Progenitor cell of endocrine pancreas (in vitro differentiated cells): ENCODE measurements at regions not wholly inside any gene's neighbourhood (a gene's known extent, or its start where the extent isn't known, plus 50 kb on each side); places are given as distances from the start of the nearest gene placed in this dataset.
"Not testable (repeated sequence)": the region's sequence is repeated elsewhere in the genome, so short reads cannot be mapped to it uniquely, and the experiment has no call there.

ENCODE experiments used
- DNase-seq: peaks from one replicate; pipeline ENCODE4 v3.0.0; 2021; ENCODE audit warnings: low spot score; ENCODE audit not compliant: unreplicated experiment
- H3K27ac Mint-ChIP-seq: 2 replicates; pipeline ENCODE4 v1.8.0; 2021; ENCODE audit warnings: mild to moderate bottlenecking, moderate library complexity, mixed read lengths
- H3K27me3 Mint-ChIP-seq: 2 replicates; pipeline ENCODE4 v1.8.0; 2021; ENCODE audit warnings: mixed read lengths
- H3K36me3 Mint-ChIP-seq: 2 replicates; pipeline ENCODE4 v1.8.0; 2022; ENCODE audit warnings: mixed read lengths; ENCODE audit not compliant: insufficient read depth
- H3K4me1 Mint-ChIP-seq: 2 replicates; pipeline ENCODE4 v1.8.0; 2021; ENCODE audit warnings: low read depth, mixed read lengths
- H3K4me3 Mint-ChIP-seq: 2 replicates; pipeline ENCODE4 v1.8.0; 2021; ENCODE audit warnings: low read depth, mild to moderate bottlenecking, moderate library complexity, mixed read lengths
- H3K9me3 Mint-ChIP-seq: 2 replicates; pipeline ENCODE4 v1.8.0; 2021; ENCODE audit warnings: low read depth, mixed read lengths
- TF ChIP-seq, protein P1 (sequence below): fragments of 200-600 bp; sonication (generic); IDR thresholded peaks from one replicate; pipeline ENCODE4 v1.5.0; 2021; ENCODE audit warnings: antibody characterized with exemption, mild to moderate bottlenecking; ENCODE audit not compliant: unreplicated experiment

DNA sequence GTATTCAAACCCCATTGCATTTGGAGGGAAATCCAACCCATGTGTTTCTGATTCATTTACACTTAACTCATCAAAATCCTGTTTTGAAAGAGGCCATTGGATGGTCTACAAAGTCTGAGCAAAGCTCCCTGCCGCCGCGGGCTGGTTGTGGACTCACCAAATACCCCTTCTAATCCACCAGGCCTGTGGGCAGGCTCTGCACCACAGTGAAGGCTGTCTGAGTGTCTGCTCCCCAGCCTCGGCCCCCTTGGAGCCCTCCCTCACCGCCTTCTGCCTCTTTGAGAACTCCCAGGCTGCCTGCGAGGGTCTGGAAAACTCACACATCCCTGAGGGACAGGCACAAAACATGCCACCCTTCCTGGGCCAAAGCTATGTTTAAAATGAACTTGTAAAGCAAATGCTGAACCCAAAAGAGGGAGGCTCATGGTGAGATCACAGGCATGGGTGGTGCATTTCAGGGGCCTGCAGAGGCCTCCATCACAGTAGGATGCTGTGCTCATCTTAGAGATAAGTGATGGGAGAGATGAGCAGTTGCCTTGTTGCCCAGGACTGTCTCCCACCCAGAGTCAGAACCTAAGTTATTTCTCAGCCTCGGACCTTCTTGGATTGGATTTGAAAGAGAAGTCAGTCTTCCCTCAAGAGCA, 225.0 kb downstream of the CYP26B1 start:
- peak overlapping the region; percentile 12 for H3K27ac Mint-ChIP-seq

DNA sequence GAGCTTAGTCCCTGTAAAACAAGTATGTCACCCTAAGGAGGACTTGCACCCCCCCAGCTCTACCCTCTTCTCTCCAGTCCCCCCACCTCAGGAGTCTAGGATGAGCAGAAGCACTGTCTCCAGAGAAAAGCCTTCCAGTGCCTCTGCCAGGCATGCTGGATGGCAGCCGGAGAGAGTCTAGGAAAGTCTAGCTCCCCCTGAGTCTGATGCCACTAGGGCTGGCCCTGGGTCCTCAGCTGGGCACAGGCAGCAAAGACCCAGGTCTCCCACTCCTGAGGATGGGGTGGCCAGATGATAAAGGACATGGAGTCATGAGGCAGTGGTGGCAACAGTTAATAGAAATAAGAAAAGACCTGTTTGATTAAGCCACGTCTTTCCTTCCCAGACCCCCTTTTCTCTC, 225.6 kb downstream of the CYP26B1 start:
- H3K27ac Mint-ChIP-seq: no peak overlapping the region
- H3K36me3 Mint-ChIP-seq: no peaks in the 10 kb centered on the region
- no peak overlapping the region for H3K4me3 Mint-ChIP-seq
- H3K4me1 Mint-ChIP-seq: no peaks in the 10 kb centered on the region
- H3K27me3 Mint-ChIP-seq: peaks cover 10% of the 10 kb centered on the region
- DNase-seq: no peak
- TF ChIP-seq, protein P1, sequence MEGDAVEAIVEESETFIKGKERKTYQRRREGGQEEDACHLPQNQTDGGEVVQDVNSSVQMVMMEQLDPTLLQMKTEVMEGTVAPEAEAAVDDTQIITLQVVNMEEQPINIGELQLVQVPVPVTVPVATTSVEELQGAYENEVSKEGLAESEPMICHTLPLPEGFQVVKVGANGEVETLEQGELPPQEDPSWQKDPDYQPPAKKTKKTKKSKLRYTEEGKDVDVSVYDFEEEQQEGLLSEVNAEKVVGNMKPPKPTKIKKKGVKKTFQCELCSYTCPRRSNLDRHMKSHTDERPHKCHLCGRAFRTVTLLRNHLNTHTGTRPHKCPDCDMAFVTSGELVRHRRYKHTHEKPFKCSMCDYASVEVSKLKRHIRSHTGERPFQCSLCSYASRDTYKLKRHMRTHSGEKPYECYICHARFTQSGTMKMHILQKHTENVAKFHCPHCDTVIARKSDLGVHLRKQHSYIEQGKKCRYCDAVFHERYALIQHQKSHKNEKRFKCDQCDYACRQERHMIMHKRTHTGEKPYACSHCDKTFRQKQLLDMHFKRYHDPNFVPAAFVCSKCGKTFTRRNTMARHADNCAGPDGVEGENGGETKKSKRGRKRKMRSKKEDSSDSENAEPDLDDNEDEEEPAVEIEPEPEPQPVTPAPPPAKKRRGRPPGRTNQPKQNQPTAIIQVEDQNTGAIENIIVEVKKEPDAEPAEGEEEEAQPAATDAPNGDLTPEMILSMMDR: no peak
- H3K9me3 Mint-ChIP-seq: peaks cover 3% of the 10 kb centered on the region

More for the DNA sequence above, 225.0 kb downstream of the CYP26B1 start:
- Mint-ChIP-seq H3K4me3 (no peak overlapping the region), H3K4me1 (no peaks in the 10 kb centered on the region), H3K27me3 (peaks cover 10% of the 10 kb centered on the region), H3K9me3 (peaks cover under 1% of the 10 kb centered on the region), H3K36me3 (no peaks in the 10 kb centered on the region)
- DNase-seq: no peak
- TF ChIP-seq, protein P1: no peak

DNA sequence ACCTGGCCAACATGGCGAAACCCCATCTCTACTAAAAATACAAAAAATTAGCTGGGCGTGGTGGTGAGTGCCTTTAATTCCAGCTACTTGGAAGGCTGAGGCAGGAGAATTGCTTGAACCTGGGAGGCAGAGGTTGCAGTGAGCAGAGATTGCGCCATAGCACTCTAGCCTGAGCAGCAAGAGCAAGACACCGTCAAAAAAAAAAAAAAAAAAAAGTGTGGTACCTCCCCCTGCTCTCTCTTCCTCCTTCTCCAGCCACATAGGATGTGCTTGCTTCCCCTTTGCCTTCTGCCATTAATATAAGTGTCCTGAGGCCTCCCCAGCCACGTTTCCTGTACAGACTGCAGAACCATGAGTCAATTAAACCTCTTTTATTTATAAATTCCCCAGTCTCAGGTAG, 226.8 kb downstream of the CYP26B1 start:
- H3K36me3 Mint-ChIP-seq, H3K4me3 Mint-ChIP-seq, DNase-seq, H3K27me3 Mint-ChIP-seq, H3K9me3 Mint-ChIP-seq, H3K4me1 Mint-ChIP-seq, H3K27ac Mint-ChIP-seq: not testable (repeated sequence)

DNA sequence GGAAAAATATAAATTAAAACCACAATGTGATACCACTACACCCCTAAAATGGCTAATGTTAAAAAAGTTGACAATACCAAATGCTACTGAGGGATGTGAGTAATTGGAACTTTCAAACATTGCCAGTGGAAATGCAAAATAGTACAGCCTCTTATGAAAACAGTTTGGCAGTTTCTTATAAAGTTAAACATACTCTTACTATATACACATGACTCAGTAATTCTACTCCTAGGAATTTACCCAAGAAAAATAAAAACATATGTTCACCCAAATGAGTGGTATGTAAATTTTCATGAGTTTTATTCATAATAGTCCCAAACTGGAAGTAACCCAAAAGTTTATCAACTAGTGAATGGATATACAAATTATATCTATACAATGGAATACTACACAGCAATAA, 228.0 kb downstream of the CYP26B1 start:
- Mint-ChIP-seq H3K4me3 (no peak overlapping the region), H3K27ac (no peak overlapping the region), H3K4me1 (no peaks in the 10 kb centered on the region), H3K36me3 (no peaks in the 10 kb centered on the region), H3K27me3 (peaks cover 6% of the 10 kb centered on the region), H3K9me3 (peaks cover 3% of the 10 kb centered on the region)
- TF ChIP-seq, protein P1: no peak
- no peak for DNase-seq

DNA sequence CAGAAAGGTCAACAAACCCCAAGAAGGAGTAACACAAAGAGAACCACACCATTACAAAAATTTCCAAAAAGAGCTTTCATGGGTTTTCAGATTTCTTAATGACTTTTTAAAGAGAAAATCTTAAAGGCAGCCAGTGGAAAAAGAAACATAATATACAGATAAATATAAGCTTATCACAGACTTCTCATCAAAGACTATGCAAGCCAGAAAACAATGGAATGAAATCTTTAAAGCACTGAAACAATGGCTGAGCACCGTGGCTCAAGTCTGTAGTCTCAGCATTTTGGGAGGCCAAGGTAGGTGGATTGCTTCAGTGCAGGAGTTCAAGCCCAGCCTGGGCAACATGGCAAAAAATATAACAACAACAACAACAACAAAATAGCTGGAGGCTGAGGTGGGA, 237.4 kb downstream of the CYP26B1 start:
- H3K9me3 Mint-ChIP-seq: peaks cover 31% of the 10 kb centered on the region
- TF ChIP-seq, protein P1: no peak
- no peak overlapping the region for H3K27ac Mint-ChIP-seq
- H3K4me3 Mint-ChIP-seq: no peak overlapping the region
- peaks cover 21% of the 10 kb centered on the region for H3K27me3 Mint-ChIP-seq
- H3K36me3 Mint-ChIP-seq: peaks cover 1% of the 10 kb centered on the region
- H3K4me1 Mint-ChIP-seq: no peaks in the 10 kb centered on the region
- no peak for DNase-seq

DNA sequence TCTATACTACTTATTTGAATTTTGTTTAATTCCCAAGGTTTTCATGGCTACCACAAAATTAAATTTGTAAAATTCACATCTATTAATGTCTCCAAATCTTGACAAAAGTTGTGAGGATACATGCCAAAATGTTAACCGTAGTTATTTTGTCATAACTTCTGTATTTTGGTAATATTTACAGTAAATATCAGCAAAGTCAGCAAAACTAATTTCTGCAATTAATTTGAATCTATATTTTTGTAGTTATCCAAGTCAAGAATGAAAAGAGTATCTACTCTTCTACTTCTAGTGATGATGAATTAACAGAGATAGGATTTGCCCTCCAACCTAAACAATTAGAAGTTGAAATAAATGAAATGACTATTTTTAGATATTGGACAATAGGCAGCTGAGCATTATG, 238.9 kb downstream of the CYP26B1 start:
- Mint-ChIP-seq H3K4me3 (no peak overlapping the region), H3K4me1 (no peaks in the 10 kb centered on the region), H3K27me3 (peaks cover 30% of the 10 kb centered on the region), H3K9me3 (peaks cover 31% of the 10 kb centered on the region), H3K36me3 (peaks cover 1% of the 10 kb centered on the region), H3K27ac (no peak overlapping the region)
- DNase-seq: no peak
- TF ChIP-seq, protein P1: no peak
